Endodermal cell (in vitro differentiated cells): ENCODE measurements at regions not wholly inside any gene's neighbourhood (a gene's known extent, or its start where the extent isn't known, plus 50 kb on each side); places are given as distances from the start of the nearest gene placed in this dataset.

Experiments used
- DNase-seq: peaks from one replicate; pipeline ENCODE4 v3.0.0-alpha.2; 2017
- H3K27ac ChIP-seq: 2 replicates; pipeline ENCODE4 v1.5.1; 2013; ENCODE audit warnings: mild to moderate bottlenecking, low read depth, low read length, moderate library complexity
- H3K27me3 ChIP-seq: 2 replicates; pipeline ENCODE4 v1.6.1; 2013; ENCODE audit warnings: mild to moderate bottlenecking, low read length, moderate library complexity; ENCODE audit not compliant: insufficient read depth, control insufficient read depth, poor library complexity, severe bottlenecking
- H3K36me3 ChIP-seq: 2 replicates; pipeline ENCODE4 v1.7.0; 2013; ENCODE audit warnings: mild to moderate bottlenecking, low read length, moderate library complexity; ENCODE audit not compliant: control insufficient read depth, insufficient read depth
- H3K4me1 ChIP-seq: one replicate; pipeline ENCODE4 v1.7.0; 2013; ENCODE audit warnings: low read length; ENCODE audit not compliant: control insufficient read depth, insufficient read depth
- H3K4me3 ChIP-seq: 2 replicates; pipeline ENCODE4 v1.5.1; 2013; ENCODE audit warnings: mild to moderate bottlenecking, low read length, moderate library complexity
- H3K9ac ChIP-seq: 2 replicates; pipeline ENCODE4 v1.6.1; 2013; ENCODE audit warnings: mild to moderate bottlenecking, low read length, moderate library complexity; ENCODE audit not compliant: poor library complexity, severe bottlenecking; ENCODE audit errors: extremely low read depth
- H3K9me3 ChIP-seq: 2 replicates; pipeline ENCODE4 v1.6.1; 2013; ENCODE audit warnings: mild to moderate bottlenecking, low read length, moderate library complexity; ENCODE audit not compliant: control insufficient read depth
- H3K27ac Mint-ChIP-seq: 2 replicates; pipeline ENCODE4 v1.8.0; 2020; ENCODE audit warnings: mixed read lengths
- H3K27me3 Mint-ChIP-seq: 2 replicates; pipeline ENCODE4 v1.8.0; 2021; ENCODE audit warnings: mild to moderate bottlenecking, mixed read lengths; ENCODE audit not compliant: insufficient read depth
- H3K36me3 Mint-ChIP-seq: 2 replicates; pipeline ENCODE4 v1.8.0; 2020; ENCODE audit warnings: low read depth, mixed read lengths
- H3K4me1 Mint-ChIP-seq: 2 replicates; pipeline ENCODE4 v1.8.0; 2020; ENCODE audit warnings: mixed read lengths
- H3K4me3 Mint-ChIP-seq: 2 replicates; pipeline ENCODE4 v1.8.0; 2020; ENCODE audit warnings: mild to moderate bottlenecking, moderate library complexity, mixed read lengths
- H3K9me3 Mint-ChIP-seq: 2 replicates; pipeline ENCODE4 v1.8.0; 2020; ENCODE audit warnings: mild to moderate bottlenecking, mixed read lengths
- CTCF ChIP-seq: fragments of 200-600 bp; sonication (generic); conservative IDR thresholded peaks from 2 replicates; pipeline ENCODE4 v1.5.0; 2021; ENCODE audit warnings: antibody characterized with exemption, mild to moderate bottlenecking
- WGBS, 2 experiments: methylation state at CpG; one replicate each; pipeline versions ENCODE4 v1.1.5 to v1.1.7; 2013; ENCODE audit warnings: missing lambda C conversion rate in 2 of 2, mixed read lengths in 1 of 2; ENCODE audit not compliant: insufficient coverage in 1 of 2, insufficient read length in 1 of 2; 5-methylcytosine and 5-hydroxymethylcytosine counted together

- H3K4me3 Mint-ChIP-seq, result no peak overlapping the region
- no peak overlapping the region for H3K27ac Mint-ChIP-seq
- no peaks in the 10 kb centered on the region for H3K36me3 ChIP-seq
- no peaks in the 10 kb centered on the region for H3K9me3 ChIP-seq
- DNase-seq, result no peak
- TF ChIP-seq CTCF, result no peak
- no peaks in the 10 kb centered on the region for H3K27me3 ChIP-seq
- H3K27me3 Mint-ChIP-seq, result no peaks in the 10 kb centered on the region
- H3K36me3 Mint-ChIP-seq, result no peaks in the 10 kb centered on the region
- H3K27ac ChIP-seq, result no peak overlapping the region
- H3K9me3 Mint-ChIP-seq, result peaks cover 2% of the 10 kb centered on the region
- H3K4me1 ChIP-seq, result no peaks in the 10 kb centered on the region
- H3K9ac ChIP-seq, result no peak overlapping the region
- 92 to 100% methylated on average over 4 of the region's 4 CpGs for WGBS, 2 experiments
- no peak overlapping the region for H3K4me3 ChIP-seq
- no peaks in the 10 kb centered on the region for H3K4me1 Mint-ChIP-seq
Measured at GRCh38 chr5:109258755-109259154, 151.0 kb downstream of the PJA2 start.

- H3K4me3 Mint-ChIP-seq, result no peak overlapping the region
Measured at GRCh38 chr5:109256486-109256885, 153.3 kb downstream of the PJA2 start.

GRCh38 chr5:109254511-109254910 lies 155.3 kb downstream of the PJA2 start:
- H3K27me3 Mint-ChIP-seq, result no peaks in the 10 kb centered on the region
- no peak overlapping the region for H3K4me3 ChIP-seq
- no peak for DNase-seq
- H3K9me3 Mint-ChIP-seq, result peaks cover 2% of the 10 kb centered on the region
- H3K36me3 ChIP-seq, result no peaks in the 10 kb centered on the region
- no peaks in the 10 kb centered on the region for H3K4me1 Mint-ChIP-seq
- H3K4me1 ChIP-seq, result no peaks in the 10 kb centered on the region
- H3K36me3 Mint-ChIP-seq, result no peaks in the 10 kb centered on the region
- no peak overlapping the region for H3K4me3 Mint-ChIP-seq
- TF ChIP-seq CTCF, result no peak
- no peak overlapping the region for H3K27ac Mint-ChIP-seq
- WGBS, 2 experiments, result 67 to 90% methylated on average over 1 of the region's 1 CpG
- no peak overlapping the region for H3K9ac ChIP-seq
- H3K9me3 ChIP-seq, result no peaks in the 10 kb centered on the region
- H3K27me3 ChIP-seq, result no peaks in the 10 kb centered on the region
- H3K27ac ChIP-seq, result no peak overlapping the region

More at GRCh38 chr5:109256486-109256885, 153.3 kb downstream of the PJA2 start:
- no peaks in the 10 kb centered on the region for H3K36me3 Mint-ChIP-seq
- Histone ChIP-seq H3K27ac (no peak overlapping the region), H3K4me3 (no peak overlapping the region), H3K36me3 (no peaks in the 10 kb centered on the region), H3K4me1 (no peaks in the 10 kb centered on the region), H3K27me3 (no peaks in the 10 kb centered on the region), H3K9me3 (no peaks in the 10 kb centered on the region), H3K9ac (no peak overlapping the region)
- H3K9me3 Mint-ChIP-seq, result peaks cover 2% of the 10 kb centered on the region
- no peaks in the 10 kb centered on the region for H3K27me3 Mint-ChIP-seq
- WGBS, 2 experiments, result 86 to 95% methylated on average over 1 to 2 of the region's 2 CpGs
- no peak for TF ChIP-seq CTCF
- DNase-seq, result no peak
- no peaks in the 10 kb centered on the region for H3K4me1 Mint-ChIP-seq
- no peak overlapping the region for H3K27ac Mint-ChIP-seq
